LNCAP (cell line): ENCODE measurements at regions not wholly inside any gene's neighbourhood (a gene's known extent, or its start where the extent isn't known, plus 50 kb on each side); places are given as distances from the start of the nearest gene placed in this dataset.

Experiments
- CTCF ChIP-seq: fragments of 450-650 bp; IDR thresholded peaks from 2 replicates; pipeline ENCODE4 v1.5.1; 2017; ENCODE audit warnings: mild to moderate bottlenecking

DNA sequence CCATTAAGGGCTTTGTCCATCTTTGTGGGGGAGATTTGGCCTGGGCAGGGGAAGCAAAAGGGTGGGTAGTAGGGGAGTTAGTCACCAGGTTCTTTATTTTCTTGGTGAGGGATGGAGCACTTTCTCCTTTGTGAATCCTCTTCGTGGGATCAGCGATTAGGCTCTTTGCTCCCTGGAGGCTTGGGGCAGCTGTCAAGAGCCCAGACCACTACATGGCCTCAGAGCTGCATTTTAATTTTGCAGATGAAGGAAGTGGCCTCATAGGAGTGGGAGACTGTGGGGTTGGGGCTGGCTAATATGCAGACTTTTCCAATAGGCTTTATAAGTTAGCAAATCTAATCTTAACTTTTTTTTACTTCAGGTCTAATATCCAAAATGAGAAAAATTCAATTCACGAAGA is 168.1 kb upstream of the DEFB112 start:
- no peak for TF ChIP-seq CTCF

GRCh38 chr6:50236164-50236563 is 186.4 kb upstream of the DEFB112 start:
- TF ChIP-seq CTCF, result no peak

DNA sequence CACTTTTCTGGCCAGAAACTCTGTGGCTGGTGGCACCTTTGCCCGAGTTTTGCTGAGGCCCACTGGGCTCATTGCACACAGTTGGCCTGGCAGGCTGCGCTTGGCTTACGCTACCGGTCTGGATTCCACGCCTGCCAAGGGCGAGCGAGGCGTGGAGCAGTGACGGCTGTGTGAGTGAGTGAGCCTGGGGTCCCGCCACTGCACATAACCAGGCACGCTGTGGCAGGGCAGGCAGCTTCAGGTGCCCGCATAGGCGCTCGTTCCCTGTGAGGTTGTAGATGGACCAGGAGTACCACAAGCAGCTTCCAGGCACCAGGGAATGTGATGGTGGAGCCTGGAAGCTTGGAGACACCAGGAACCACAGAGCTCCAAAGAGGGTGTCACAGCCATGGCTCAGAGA is 190.1 kb upstream of the DEFB112 start:
- TF ChIP-seq CTCF, result no peak

DNA sequence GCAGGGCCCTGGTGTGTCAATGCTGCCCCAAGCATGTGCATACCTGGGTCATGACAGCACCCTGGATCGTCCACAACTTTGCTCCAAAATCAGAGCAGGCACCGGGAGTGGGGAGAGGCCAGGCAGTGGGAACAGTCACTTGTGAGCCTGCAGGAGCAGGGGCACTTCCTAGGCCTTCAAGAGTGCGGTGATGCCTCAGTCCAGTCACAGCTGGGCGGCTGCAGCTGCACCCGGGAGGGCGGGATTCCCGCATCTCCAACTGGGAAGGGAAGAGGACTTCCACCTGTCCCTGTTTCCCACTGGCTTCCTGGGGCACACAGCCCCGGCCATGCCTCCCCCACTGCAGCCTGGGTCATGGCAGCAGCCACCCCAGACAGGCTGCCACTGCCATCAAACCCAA is 191.3 kb upstream of the DEFB112 start:
- no peak for TF ChIP-seq CTCF

- TF ChIP-seq CTCF, result no peak
Measured at GRCh38 chr6:50249493-50249892, 199.8 kb upstream of the DEFB112 start.

GRCh38 chr6:50257322-50257721 is 207.6 kb upstream of the DEFB112 start:
- no peak for TF ChIP-seq CTCF

DNA sequence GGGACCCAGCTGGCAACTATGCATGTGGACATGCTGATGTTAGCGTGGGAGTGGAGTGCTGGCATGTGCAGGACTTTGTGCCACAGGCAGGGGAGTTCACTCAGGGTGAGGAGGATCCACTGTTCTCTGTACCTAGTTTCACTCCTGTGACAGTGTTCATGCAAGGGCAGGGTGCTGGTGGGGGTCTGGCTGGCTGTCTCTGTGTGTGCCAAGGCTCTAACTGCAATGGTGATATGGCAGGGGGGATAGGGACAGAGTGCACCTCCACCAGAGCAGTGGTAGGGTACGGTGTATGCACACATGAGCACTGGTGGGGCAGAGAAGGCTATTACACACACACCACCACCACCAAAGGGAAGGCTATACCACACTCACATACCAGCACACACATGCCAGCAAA is 210.2 kb upstream of the DEFB112 start:
- no peak for TF ChIP-seq CTCF

- TF ChIP-seq CTCF, result peak; percentile 56
Measured at GRCh38 chr6:50264995-50265571, 215.4 kb upstream of the DEFB112 start.
